ENCODE measurements at regions not wholly inside any gene's neighbourhood (a gene's known extent, or its start where the extent isn't known, plus 50 kb on each side); places are given as distances from the start of the nearest gene placed in this dataset.

DNA sequence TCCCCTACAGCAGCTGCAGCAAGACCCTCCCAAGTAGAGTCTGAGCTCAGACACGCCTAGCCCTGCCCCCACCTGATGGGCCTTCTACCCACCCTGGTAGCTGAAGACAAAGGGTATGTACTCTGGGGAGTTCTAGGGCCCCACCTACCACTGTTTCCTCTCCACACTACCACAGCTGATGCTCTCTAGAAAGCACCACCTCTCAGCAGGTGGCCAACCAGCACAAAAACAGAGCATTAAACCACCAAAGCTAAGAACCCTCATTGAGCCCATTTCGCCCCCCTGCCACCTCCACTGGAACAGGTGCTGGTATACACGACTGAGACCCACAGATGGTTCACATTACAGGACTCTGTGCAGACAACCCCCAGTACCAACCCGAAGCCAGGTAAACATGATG, 258.9 kb downstream of the SETD4 start:
- TF ChIP-seq, protein P1, sequence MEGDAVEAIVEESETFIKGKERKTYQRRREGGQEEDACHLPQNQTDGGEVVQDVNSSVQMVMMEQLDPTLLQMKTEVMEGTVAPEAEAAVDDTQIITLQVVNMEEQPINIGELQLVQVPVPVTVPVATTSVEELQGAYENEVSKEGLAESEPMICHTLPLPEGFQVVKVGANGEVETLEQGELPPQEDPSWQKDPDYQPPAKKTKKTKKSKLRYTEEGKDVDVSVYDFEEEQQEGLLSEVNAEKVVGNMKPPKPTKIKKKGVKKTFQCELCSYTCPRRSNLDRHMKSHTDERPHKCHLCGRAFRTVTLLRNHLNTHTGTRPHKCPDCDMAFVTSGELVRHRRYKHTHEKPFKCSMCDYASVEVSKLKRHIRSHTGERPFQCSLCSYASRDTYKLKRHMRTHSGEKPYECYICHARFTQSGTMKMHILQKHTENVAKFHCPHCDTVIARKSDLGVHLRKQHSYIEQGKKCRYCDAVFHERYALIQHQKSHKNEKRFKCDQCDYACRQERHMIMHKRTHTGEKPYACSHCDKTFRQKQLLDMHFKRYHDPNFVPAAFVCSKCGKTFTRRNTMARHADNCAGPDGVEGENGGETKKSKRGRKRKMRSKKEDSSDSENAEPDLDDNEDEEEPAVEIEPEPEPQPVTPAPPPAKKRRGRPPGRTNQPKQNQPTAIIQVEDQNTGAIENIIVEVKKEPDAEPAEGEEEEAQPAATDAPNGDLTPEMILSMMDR (conservative IDR thresholded peaks at IDR 0.05; ENCODE audit: low read length), result no peak
- TF ChIP-seq EZH2phosphoT487 (IDR thresholded peaks at IDR 0.05; ENCODE audit: borderline replicate concordance, low read depth, low read length), result no peak

Data from OCI-LY7 (cell line).